22Rv1 (cell line): ENCODE measurements at regions not wholly inside any gene's neighbourhood (a gene's known extent, or its start where the extent isn't known, plus 50 kb on each side); places are given as distances from the start of the nearest gene placed in this dataset.

Experiments
- H3K27ac ChIP-seq: fragments of 450-650 bp; 2 replicates; pipeline ENCODE4 v1.5.1; 2017
- CTCF ChIP-seq: fragments of 450-650 bp; IDR thresholded peaks from 2 replicates; pipeline ENCODE4 v1.5.1; 2017; ENCODE audit warnings: mild to moderate bottlenecking
- ZFX ChIP-seq: fragments of 450-650 bp; IDR thresholded peaks from 2 replicates; pipeline ENCODE4 v1.6.1; 2017; ENCODE audit warnings: antibody characterized with exemption, borderline replicate concordance

- no peak for TF ChIP-seq CTCF
- TF ChIP-seq ZFX, result no peak
- no peak overlapping the region for H3K27ac ChIP-seq
Observed at GRCh38 chr3:89859757-89860156, 752.3 kb downstream of the EPHA3 start.

GRCh38 chr3:89867286-89867685, 759.9 kb downstream of the EPHA3 start:
- no peak for TF ChIP-seq ZFX
- no peak for TF ChIP-seq CTCF
- no peak overlapping the region for H3K27ac ChIP-seq

- H3K27ac ChIP-seq, result no peak overlapping the region
- TF ChIP-seq CTCF, result no peak
- no peak for TF ChIP-seq ZFX
Observed at GRCh38 chr3:89876116-89876515, 768.7 kb downstream of the EPHA3 start.

- no peak overlapping the region for H3K27ac ChIP-seq
- TF ChIP-seq CTCF (no peak), ZFX (no peak)
Observed at GRCh38 chr3:89877230-89877629, 769.8 kb downstream of the EPHA3 start.

- H3K27ac ChIP-seq, result no peak overlapping the region
- TF ChIP-seq CTCF (no peak), ZFX (no peak)
Observed at GRCh38 chr3:89889386-89889785, 782.0 kb downstream of the EPHA3 start.

GRCh38 chr3:89908711-89909213, 801.3 kb downstream of the EPHA3 start:
- TF ChIP-seq CTCF (no peak), ZFX (no peak)
- no peak overlapping the region for H3K27ac ChIP-seq

- no peak for TF ChIP-seq ZFX
- H3K27ac ChIP-seq, result no peak overlapping the region
Observed at GRCh38 chr3:89912031-89912430, 804.6 kb downstream of the EPHA3 start.
